Tibial nerve (tissue), 3 donors: ENCODE measurements at regions not wholly inside any gene's neighbourhood (a gene's known extent, or its start where the extent isn't known, plus 50 kb on each side); places are given as distances from the start of the nearest gene placed in this dataset.

Source experiments
- POLR2A ChIP-seq, 2 donors: fragments of 450-650 bp; IDR thresholded peaks; one replicate each; pipeline ENCODE4 v1.6.1; 2017; ENCODE audit warnings: antibody characterized with exemption in 2 of 2, mild to moderate bottlenecking in 2 of 2, moderate library complexity in 2 of 2
- TF ChIP-seq, protein P1 (sequence below), 5 experiments: fragments of 200-600 bp in 3 of 5; fragments of 450-650 bp in 2 of 5; sonication (generic) in 3 of 5; IDR thresholded peaks; one replicate each; pipeline ENCODE4 v1.5.1; 2016 to 2019; ENCODE audit warnings: antibody characterized with exemption in 5 of 5, mild to moderate bottlenecking in 3 of 5, moderate library complexity in 2 of 5

DNA sequence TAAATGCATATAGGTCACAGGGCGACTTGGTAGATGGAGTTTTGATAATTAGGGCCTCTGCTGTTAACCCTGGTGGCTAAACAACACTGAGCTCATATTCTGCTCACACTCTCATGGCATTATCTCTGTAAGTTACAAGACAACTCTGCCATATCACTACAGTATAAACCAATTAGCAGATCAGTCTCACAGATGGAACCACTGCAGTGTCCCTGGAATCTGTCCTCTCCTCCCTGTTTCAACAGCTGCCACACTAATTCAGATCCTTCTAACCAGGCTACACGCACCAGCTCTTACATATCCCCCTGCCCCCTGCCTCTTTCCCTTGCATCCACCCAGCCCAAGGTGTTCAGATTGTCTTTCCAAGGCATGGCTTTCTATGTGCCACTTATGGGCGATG is 161.0 kb upstream of the RMST start:
- TF ChIP-seq, protein P1, sequence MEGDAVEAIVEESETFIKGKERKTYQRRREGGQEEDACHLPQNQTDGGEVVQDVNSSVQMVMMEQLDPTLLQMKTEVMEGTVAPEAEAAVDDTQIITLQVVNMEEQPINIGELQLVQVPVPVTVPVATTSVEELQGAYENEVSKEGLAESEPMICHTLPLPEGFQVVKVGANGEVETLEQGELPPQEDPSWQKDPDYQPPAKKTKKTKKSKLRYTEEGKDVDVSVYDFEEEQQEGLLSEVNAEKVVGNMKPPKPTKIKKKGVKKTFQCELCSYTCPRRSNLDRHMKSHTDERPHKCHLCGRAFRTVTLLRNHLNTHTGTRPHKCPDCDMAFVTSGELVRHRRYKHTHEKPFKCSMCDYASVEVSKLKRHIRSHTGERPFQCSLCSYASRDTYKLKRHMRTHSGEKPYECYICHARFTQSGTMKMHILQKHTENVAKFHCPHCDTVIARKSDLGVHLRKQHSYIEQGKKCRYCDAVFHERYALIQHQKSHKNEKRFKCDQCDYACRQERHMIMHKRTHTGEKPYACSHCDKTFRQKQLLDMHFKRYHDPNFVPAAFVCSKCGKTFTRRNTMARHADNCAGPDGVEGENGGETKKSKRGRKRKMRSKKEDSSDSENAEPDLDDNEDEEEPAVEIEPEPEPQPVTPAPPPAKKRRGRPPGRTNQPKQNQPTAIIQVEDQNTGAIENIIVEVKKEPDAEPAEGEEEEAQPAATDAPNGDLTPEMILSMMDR (IDR thresholded peaks at IDR 0.05) = no peak
- no peak for TF ChIP-seq POLR2A (IDR thresholded peaks at IDR 0.05)
